Panc1 (cell line): ENCODE measurements at regions not wholly inside any gene's neighbourhood (a gene's known extent, or its start where the extent isn't known, plus 50 kb on each side); places are given as distances from the start of the nearest gene placed in this dataset.

Experiments
- POLR2AphosphoS5 ChIP-seq: IDR thresholded peaks from 2 replicates; pipeline ENCODE4 v1.6.1; 2012; ENCODE audit warnings: mild to moderate bottlenecking, low read depth, low read length, moderate library complexity
- TF ChIP-seq, protein P1 (sequence below): fragments of 450-650 bp; IDR thresholded peaks from 2 replicates; pipeline ENCODE4 v1.5.1; 2017; ENCODE audit warnings: mild to moderate bottlenecking

GRCh38 chr2:2935445-2936149 is 442.0 kb downstream of the EIPR1 start:
- no peak for TF ChIP-seq POLR2AphosphoS5
- TF ChIP-seq, protein P1, sequence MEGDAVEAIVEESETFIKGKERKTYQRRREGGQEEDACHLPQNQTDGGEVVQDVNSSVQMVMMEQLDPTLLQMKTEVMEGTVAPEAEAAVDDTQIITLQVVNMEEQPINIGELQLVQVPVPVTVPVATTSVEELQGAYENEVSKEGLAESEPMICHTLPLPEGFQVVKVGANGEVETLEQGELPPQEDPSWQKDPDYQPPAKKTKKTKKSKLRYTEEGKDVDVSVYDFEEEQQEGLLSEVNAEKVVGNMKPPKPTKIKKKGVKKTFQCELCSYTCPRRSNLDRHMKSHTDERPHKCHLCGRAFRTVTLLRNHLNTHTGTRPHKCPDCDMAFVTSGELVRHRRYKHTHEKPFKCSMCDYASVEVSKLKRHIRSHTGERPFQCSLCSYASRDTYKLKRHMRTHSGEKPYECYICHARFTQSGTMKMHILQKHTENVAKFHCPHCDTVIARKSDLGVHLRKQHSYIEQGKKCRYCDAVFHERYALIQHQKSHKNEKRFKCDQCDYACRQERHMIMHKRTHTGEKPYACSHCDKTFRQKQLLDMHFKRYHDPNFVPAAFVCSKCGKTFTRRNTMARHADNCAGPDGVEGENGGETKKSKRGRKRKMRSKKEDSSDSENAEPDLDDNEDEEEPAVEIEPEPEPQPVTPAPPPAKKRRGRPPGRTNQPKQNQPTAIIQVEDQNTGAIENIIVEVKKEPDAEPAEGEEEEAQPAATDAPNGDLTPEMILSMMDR = no peak
